ENCODE measurements at regions not wholly inside any gene's neighbourhood (a gene's known extent, or its start where the extent isn't known, plus 50 kb on each side); places are given as distances from the start of the nearest gene placed in this dataset.
"Not testable (repeated sequence)": the region's sequence is repeated elsewhere in the genome, so short reads cannot be mapped to it uniquely, and the experiment has no call there.

DNA sequence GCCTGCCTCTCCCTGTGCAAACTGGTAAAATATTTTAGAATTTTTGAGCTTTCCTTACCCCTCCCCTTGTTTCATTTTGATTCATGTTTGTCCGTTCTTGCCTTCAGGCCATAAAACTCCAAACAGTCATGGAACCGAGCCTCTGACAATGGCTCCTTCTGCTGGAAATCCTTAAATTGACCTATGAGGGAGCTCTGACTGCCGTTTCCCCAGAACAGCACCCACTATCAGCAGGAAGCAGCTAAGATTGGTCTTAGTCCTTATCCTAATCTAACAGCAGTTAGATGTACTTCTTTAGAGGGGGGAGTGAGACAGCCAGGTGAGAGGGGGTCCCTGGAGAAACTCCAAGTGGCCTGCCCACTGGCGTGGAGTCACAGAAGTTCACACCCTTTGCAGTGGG lies 106.7 kb downstream of the FAM174A start:
- no peak for DNase-seq

DNA sequence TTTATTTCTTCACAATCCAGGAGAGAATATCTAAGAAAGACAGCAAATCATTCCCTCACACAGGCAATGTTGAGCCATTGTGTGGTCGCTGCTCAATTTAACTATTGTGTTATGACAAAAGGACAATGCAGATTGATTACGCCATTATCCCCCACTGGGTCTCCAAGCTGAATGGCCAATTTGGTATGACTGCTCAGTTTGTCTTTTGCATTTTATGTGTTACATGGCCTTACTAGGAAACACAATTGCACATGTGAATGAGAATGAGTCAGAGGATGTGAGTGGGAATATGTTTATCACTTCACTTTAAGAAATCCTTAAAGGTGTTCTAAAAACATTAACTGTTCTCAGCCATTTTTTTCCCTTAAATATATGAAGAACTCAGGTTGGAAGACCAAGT lies 108.3 kb downstream of the FAM174A start:
- DNase-seq: no peak

DNA sequence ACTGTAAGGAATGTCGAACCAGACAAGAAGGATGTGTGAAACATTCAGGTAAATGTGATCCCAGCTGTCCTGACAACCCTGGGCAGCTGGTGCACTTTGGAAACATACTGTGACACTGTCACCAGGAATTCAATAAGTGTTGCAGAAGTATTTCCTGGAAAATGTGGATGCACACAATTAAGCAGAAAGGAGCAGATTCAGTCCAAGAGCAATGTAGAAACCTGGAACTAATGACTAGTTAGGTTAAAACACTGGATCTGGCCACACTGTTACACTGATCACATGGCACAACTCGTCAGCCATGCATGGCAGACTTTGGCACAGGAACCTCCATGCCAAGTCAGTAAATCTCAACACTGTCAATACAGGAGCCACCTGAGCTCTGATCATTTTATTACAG lies 109.0 kb downstream of the FAM174A start:
- no peak for DNase-seq

DNA sequence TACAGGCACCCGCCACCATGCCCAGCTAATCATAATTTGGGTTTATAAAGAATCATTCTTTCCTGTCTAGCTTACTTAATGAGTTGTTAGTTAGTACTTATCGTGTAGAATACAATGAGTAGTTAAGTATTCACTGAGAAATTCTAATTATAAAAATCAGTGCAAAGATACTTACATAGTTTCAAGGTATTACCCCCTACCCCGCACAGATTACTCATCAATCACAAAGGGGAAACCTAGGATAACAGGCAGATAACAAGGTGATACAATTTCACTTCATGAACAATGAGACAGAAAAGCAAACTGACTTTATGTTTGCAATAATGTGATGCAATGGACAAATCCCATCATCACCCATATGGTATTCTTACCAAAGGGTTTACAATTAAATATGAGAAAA lies 109.6 kb downstream of the FAM174A start:
- no peak for DNase-seq

DNA sequence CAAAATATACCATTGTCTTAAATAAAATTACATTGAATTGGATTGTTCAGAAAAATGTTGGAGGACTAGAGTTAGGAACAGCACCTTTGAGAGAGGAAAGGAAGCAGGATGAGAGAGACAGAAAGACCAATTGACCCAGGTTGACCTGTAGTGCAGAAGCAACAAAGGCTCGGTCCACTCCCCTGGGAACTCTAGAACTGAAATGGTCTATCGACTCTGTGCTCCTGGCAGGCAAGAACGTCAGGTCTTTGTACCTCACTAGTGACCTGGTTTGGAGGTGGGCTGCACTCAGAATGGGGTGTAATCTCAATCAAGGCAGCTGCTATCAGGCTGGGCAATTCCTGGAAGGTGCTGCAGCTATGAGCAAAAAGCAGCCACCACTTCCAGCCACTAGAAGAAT lies 110.8 kb downstream of the FAM174A start:
- no peak for DNase-seq

DNA sequence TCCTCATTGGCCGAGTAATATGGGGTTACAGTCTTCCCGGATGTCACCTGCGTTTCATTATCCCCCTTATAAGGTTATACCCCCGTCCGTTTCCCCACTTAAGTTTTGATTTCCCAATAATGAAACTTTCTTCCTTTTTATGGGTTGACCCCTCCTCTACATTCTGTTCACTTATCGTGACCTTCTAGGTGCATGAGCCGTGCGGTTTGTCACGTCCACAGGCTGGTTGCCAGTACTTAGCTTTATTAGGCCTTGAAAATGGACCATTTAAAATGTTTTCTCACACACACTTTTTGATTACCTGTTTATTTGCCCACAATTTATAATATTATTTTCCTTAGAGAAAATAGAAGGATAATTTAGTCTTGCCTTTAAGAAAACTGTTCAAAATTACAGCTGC lies 111.5 kb downstream of the FAM174A start:
- DNase-seq: no peak

DNA sequence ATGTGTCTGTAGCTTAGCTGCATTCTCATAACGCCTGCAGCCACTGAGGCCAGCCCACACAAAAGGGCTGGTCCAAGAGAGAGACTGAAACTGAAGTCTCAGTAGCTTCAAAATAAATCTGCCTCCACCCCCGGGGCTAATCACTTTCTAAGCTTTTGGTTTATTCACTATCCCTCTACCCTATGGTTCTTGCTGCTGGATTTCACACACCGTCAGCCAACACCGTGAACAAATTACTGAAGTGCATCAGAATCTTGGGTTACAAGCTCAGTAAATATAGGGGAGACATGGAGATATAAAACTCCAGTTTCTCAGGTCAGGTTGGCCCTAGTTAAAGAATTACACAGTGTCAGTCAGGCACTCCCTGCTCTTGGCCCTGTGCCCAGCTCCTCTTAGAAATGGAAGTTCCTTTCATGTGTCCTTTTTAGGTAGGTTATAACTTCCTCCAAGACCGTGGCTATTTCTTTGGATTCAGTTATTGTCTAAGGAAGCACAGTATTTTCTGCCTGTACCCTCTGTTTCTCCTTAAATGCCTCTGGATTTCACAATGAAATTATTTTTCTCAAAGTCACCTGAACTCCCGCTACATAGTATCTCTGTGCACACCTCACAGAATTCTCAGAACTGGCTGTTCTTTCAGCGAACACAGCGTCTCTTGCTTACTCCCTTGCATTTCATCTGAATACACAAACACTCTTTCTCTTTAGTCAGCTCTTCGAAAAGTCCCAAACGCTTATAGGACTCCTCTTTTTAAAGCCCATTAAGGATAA lies 112.5 kb downstream of the FAM174A start:
- no peak for DNase-seq

DNA sequence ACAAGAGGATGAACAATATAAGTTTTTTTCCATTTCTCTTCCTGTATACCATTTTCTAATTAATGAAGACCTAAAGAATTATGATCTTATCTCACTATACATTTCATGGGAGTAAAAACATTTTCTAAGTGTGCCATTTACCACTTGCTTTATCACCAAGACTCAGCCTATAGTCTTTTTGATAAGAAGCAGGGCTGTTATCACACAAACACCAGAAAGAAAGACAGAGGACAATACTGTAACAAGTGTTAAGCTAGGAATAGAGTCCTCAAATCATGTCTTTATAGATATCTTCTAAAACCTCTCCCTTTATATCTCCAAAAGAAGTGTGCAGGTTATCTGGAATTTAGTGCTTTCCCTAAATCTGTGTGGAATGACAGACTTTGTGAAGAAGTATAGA lies 119.7 kb downstream of the FAM174A start:
- no peak for DNase-seq

DNA sequence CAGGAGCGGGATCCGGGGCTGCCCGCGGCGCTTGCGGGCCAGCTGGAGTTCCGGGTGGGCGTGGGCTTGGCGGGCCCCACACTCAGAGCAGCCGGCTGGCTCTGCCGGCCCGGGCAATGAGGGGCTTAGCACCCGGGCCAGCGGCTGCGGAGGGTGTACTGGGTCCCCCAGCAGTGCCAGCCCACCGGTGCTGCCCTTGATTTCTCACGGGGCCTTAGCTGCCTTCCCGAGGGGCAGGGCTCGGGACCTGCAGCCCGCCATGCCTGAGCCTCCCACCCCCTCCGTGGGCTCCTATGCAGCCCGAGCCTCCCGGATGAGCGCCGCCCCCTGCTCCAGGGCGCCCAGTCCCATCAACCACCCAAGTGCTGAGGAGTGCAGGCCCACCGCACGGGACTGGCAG lies 121.6 kb downstream of the FAM174A start:
- DNase-seq: not testable (repeated sequence)

DNA sequence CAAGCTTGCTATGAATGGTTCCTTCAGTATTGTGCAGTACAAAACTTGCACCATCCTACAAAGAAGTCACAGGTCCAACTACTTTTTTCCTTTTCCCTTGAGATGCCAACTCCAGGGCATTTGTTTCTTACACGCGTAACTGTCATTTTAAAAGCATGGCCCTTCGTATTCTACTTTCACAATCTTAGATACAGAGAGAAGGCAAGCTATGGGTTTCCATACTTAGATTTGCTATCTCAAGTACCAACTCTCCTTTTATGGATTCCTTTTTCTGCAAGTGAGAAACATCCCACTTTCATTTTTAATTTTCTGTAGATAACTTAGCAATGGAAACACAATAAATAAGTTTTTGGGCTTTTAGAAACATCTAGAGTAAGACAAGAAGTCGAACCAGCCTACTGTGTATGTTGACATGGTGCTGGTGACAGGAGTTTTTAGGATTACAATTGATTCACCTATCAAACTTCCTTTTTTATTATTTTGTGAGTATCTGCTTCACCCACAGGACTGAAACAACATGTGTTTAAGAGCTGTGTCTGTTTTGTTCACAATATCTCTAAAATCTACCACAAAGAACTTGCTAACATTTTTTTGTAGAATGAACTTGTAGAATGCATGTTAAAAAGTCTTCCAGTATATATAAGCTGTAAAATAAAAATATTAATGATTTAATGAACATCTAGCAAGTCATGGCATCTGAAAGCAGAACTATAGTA lies 124.1 kb downstream of the FAM174A start:
- DNase-seq: no peak

DNA sequence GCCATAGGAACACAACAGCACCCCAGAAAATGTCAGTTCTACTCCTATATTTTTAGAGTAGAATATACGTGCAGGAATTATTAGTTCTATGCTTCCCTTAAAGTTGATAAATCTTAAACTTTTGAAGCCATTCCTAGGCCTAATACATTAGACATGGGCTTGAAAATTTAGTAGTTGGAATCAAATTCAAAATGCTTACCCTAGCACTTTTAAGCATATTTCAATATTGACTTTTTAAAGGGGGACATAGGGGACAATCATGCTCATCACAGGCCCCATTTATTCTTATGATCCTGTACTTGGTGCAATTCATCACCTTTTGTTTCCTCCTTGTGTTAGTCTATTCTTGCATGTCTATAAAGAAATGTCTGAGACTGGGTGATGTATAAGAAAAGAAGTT lies 129.0 kb downstream of the FAM174A start:
- no peak for DNase-seq

DNA sequence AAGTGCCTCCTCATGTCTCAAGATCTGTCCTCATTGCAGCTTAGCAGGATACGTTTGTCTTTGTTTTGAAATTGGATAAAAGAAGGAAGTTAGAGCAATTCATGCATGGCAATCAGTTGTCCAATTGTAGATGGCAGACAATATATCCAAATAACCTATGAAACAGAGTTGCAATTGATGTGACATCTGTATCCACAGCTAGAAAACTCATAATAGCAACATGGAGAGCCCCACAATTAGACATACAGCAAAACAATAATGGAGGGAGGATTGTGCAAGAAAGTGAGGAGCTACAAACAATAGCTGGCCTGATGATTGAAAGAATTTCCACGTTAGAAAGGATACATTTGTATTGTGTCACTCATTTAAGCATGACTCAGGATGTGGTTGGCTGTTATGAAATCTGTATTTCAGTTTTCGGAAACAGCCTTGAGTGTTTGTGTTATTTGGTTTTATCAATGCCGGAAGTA lies 132.0 kb downstream of the FAM174A start:
- DNase-seq: peak; percentile 32

DNA sequence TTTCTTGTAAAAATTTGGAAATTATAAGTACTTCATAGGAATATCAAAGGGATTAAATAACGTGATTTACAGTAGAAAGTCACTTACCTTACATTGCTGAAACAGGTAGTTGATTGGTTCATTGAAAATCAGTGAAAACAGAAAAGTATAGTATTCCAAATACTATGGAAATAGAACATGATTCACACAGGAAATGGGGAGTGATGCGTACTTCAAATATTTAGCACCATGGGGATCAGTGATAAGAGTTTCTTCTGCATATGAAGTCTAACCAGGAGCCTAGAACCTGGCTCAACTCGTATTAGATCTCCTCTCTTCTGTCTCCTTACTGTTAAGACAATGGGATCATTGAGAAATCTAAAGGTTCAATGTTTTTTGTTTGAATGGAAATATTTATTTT lies 133.3 kb downstream of the FAM174A start:
- DNase-seq: peak; percentile 56

DNA sequence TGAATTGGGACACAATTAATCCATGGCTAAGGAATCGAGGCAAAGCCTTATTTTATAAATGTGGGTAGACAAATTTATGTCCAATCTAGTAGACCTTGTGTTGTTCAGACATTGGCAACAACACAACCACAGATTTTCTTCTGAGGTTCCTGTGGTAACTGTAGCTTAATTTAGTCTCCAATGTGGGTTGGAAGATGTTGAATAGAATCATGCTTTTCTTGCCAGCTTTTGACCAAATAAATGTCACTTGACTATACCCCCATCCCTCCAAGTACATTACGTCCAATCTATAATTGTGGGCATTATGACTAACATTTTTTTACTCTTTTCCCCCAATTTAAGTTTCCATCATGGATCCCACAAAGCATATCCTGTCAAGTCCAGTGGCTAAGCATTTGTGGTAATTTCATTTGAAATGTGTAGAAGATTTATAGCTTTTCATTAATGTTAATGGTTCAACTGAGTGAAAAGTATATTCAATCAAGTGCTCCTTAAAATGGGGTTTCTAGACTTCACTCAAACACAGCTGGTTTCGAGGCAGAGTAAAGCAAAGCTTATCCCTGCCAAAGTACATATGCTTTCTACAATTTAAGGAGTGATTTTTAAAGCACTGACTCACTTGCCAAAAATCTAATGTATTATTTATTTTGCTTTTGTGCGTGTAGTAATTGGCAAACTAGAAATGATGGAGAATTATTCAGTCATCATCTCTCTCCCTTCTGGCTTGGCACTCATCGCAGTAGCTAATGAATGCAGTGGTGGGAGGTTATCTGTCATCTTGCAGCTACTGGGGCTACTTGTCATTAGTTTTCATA lies 141.8 kb downstream of the FAM174A start:
- peak; percentile 24 for DNase-seq

DNA sequence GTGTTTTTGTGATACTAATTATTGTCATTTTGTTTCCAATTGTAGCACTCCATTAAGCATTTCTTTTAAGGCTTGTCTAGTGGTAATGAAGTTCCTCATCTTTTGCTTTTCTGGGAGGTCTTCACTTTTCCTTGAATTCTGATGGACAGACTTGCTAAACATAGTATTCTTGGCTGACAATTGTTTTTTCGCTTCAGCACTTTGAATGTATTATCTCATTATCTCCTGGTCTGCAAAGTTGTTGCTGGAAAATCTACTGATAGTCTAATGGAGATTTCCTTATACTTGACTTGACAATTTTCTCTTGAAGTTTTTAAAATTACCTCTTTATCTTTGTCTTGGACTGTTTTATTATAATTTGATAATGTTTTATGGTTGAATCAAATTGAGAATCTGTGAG lies 147.5 kb downstream of the FAM174A start:
- DNase-seq: no peak

DNA sequence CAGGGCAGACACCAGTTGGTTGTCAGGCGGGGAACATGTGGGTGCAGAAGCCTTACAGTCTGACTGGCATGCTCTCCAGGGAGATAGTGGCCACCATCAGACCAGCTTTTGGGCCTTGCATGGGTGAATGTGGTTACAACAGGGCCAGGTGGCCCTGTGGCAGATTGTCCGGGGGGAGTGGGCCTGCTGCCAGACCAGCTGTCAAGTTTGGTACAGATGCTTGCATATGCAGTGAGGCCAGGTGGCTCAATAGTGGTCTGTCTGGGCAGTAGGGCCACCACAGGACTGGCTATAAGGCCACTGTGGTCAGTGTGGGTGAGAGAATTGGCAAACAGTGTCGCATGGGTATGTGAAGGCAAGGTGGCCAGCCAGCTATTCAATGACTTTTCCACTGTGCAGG lies 148.7 kb downstream of the FAM174A start:
- DNase-seq: no peak

DNA sequence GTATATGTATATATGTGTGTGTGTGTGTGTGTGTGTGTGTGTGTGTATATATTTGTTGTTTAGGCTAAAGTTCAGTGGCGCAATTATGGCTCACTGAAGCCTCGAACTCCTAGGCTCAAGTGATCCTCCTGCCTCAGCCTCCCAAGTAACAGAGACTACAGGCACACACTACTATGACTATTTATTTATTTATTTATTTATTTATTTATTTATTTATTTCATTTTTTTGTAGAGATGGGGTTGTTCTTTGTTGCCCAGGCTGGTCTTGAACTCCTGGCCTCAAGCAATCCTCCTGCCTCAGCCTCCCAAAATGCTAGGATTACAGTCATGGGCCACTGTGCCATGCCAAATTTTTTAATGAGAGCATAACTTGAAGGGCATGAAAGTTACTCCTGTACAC lies 149.9 kb downstream of the FAM174A start:
- not testable (repeated sequence) for DNase-seq

DNA sequence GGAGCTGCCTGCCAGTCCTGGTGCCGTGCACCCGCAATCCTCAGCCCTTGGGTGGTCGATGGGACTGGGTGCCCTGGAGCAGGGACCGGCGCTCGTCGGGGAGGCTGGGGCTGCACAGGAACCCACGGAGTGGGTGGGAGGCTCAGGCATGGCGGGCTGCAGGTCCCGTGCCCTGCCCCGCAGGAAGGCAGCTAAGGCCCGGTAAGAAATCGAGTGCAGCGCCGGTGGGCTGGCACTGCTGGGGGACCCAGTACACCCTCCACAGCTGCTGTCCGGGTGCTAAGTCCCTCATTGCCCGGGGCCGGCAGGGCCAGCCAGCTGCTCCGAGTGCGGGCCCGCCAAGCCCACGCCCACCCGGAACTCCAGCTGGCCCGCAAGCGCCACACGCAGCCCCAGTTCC lies 153.7 kb downstream of the FAM174A start:
- not testable (repeated sequence) for DNase-seq

DNA sequence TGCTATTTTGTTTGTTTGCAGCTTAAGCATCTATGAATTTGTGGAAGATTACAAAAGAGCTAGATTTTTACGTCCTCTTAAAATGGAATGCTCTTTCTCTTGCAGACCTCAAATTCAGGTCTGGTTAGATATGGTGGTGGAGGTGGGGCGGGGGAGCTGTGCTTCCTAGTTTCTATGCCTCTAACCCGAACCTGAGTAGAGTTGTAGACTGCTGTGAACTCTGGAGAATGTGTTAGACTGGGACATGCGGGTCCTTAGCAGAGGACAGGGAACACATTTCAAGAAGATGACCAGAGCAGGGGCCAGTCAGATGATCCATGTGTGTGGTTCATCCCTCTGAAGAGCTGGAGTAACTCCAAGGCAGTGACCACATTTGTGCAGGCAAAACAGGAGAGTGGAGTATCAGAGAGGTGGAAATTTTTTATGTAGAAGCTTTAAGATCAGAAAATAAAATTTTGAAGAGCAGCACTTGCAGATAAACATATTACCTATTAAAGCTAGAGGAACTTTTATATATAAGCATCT lies 154.9 kb downstream of the FAM174A start:
- DNase-seq: no peak

DNA sequence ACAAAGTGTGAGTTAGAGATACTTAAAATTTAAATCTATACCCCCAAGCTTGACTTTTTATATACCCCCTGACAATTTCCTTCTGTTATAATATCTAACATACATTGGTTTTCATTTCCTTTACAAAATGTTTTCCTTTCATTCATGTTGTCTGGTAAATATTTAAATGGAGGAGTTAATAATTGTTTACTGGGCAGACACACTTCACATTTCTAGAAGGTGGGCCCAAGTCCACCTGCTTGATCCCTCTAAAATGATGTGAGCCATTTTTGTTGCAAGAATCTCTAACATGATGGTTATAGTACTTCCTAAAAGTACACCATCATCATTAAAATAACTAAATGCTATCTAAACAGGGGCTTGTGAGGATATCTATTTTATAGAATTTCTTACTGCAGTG lies 155.9 kb downstream of the FAM174A start:
- DNase-seq: no peak

DNA sequence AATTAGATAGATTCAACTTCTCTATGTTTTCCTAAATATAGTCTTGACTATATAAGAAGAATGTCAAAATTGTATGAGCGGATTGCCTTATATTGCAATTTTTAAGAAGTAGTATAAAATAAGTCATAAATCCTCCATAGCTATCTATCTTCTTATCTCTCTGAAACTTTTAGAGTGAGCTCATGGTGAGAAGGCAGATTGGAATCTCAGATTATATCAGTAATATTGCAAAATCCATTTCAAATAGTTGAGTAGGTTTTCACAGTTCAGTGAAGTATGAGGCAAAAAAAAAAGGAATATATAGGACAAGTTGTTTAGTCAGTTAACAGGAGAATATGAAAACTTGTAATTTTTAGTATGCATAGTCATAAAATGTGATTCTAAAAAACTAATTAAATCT lies 156.4 kb downstream of the FAM174A start:
- DNase-seq: peak; percentile 48

DNA sequence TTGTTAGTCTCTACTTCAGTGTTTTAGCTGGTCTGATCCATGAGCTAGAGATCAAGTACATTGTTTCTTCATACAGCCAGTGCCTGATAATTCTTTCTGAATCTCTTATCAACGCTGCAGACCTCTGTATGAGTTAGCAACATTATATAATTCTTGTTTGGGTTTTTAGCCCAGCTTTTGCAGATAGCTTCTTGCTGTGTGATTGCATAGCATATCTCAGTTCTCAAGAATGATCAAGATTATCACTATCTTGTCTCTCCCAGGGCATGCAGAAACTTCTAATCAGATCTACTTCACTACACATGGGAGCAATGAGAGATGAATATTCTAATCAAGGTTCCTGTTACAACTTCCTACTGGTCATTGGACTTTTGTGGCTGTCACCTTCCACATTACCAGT lies 158.3 kb downstream of the FAM174A start:
- DNase-seq: no peak

DNA sequence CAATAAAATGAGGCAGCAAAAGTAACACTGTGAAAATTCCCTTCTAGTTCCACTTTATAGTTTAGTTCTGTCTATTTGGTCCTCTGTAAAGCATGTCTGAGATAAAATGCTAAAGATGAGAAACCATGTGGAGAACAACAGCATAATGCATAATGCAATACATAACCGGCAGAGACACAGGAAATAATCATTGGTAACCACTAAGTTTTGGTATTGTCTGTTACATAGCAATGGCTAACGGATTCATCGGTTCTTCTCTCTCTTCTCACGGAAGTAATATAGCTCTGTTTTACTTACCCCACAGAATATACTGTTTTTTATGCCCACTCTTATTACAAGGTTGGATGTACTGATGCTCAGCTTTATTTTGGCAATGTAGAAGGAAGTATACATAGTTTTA lies 158.9 kb downstream of the FAM174A start:
- DNase-seq: no peak

All from fibroblast of skin of back (primary cell).